WTC11 (cell line): ENCODE measurements at regions not wholly inside any gene's neighbourhood (a gene's known extent, or its start where the extent isn't known, plus 50 kb on each side); places are given as distances from the start of the nearest gene placed in this dataset.

Source experiments
- ATAC-seq: fragments of 200-7000 bp; cut with Tn5 transposase; 2 replicates; pipeline ENCODE4 v1.10.0; 2021; ENCODE audit warnings: mild to moderate bottlenecking, moderate library complexity
- CTCF ChIA-PET: fragments of 300-600 bp; sonication (Branson Sonifier 250); formaldehyde crosslinking; loops from one replicate; lab custom pipeline; 2021; ENCODE audit warnings: antibody characterized with exemption; lab: Charles Lee
- POLR2A ChIA-PET: fragments of 350-600 bp; sonication (Branson Sonifier 250); formaldehyde crosslinking; loops from one replicate; lab custom pipeline; 2021; ENCODE audit warnings: antibody characterized with exemption; lab: Charles Lee
- DNase-seq: peaks from one replicate; pipeline ENCODE4 v3.0.0; 2021; ENCODE audit warnings: low spot score
- H3K27ac Mint-ChIP-seq: 2 replicates; pipeline ENCODE4 v1.8.0; 2021; ENCODE audit warnings: mixed read lengths
- H3K27me3 Mint-ChIP-seq: 2 replicates; pipeline ENCODE4 v1.8.0; 2021; ENCODE audit warnings: low read depth, mild to moderate bottlenecking, moderate library complexity, mixed read lengths
- H3K36me3 Mint-ChIP-seq: 2 replicates; pipeline ENCODE4 v1.8.0; 2021; ENCODE audit warnings: mixed read lengths
- H3K4me1 Mint-ChIP-seq: 2 replicates; pipeline ENCODE4 v1.8.0; 2022; ENCODE audit warnings: mixed read lengths
- H3K4me3 Mint-ChIP-seq: 2 replicates; pipeline ENCODE4 v1.8.0; 2021; ENCODE audit warnings: mild to moderate bottlenecking, moderate library complexity, mixed read lengths
- H3K9me3 Mint-ChIP-seq: 2 replicates; pipeline ENCODE4 v1.8.0; 2021; ENCODE audit warnings: mixed read lengths
- ATF3 ChIP-seq: sonication (generic); formaldehyde crosslinking; conservative IDR thresholded peaks from 2 replicates; pipeline ENCODE4 v1.8.1; 2022; ENCODE audit warnings: mild to moderate bottlenecking, missing genetic modification reagents
- CTCF ChIP-seq: fragments of 200-600 bp; IDR thresholded peaks from 2 replicates; pipeline ENCODE4 v1.8.0; 2022; ENCODE audit warnings: antibody characterized with exemption
- ETV6 ChIP-seq: sonication (generic); formaldehyde crosslinking; IDR thresholded peaks from 2 replicates; pipeline ENCODE4 v1.8.1; 2022; ENCODE audit warnings: mild to moderate bottlenecking, missing genetic modification reagents
- GABPB1 ChIP-seq: sonication (generic); formaldehyde crosslinking; IDR thresholded peaks from 2 replicates; pipeline ENCODE4 v1.8.1; 2023; ENCODE audit warnings: mild to moderate bottlenecking, missing genetic modification reagents
- HMGA2 ChIP-seq: fragments of 250-450 bp; sonication (Bioruptor Pico); IDR thresholded peaks from 2 replicates; pipeline ENCODE4 v1.4.0; 2021; ENCODE audit warnings: mild to moderate bottlenecking, moderate library complexity
- IRF2 ChIP-seq: sonication (generic); formaldehyde crosslinking; IDR thresholded peaks from 2 replicates; pipeline ENCODE4 v1.8.0; 2022; ENCODE audit warnings: low read depth, missing genetic modification reagents, borderline replicate concordance
- JAZF1 ChIP-seq: fragments of 250-450 bp; sonication (Bioruptor Pico); IDR thresholded peaks from 2 replicates; pipeline ENCODE4 v1.9.0; 2021; ENCODE audit warnings: moderate library complexity, mild to moderate bottlenecking, inconsistent platforms
- MYBL2 ChIP-seq: sonication (generic); formaldehyde crosslinking; IDR thresholded peaks from 2 replicates; pipeline ENCODE4 v1.8.1; 2023; ENCODE audit warnings: mild to moderate bottlenecking, moderate library complexity, missing genetic modification reagents
- NFYB ChIP-seq: sonication (generic); formaldehyde crosslinking; conservative IDR thresholded peaks from 2 replicates; pipeline ENCODE4 v1.8.0; 2022; ENCODE audit warnings: low read depth, missing genetic modification reagents
- NR1H2 ChIP-seq: sonication (generic); formaldehyde crosslinking; IDR thresholded peaks from 2 replicates; pipeline ENCODE4 v1.9.0; 2021; ENCODE audit warnings: mild to moderate bottlenecking, moderate library complexity, missing genetic modification reagents
- SMAD4 ChIP-seq: sonication (generic); formaldehyde crosslinking; IDR thresholded peaks from 2 replicates; pipeline ENCODE4 v1.8.0; 2022; ENCODE audit warnings: mild to moderate bottlenecking, missing genetic modification reagents
- TCF7 ChIP-seq: sonication (generic); formaldehyde crosslinking; IDR thresholded peaks from 2 replicates; pipeline ENCODE4 v1.8.0; 2022; ENCODE audit warnings: mild to moderate bottlenecking, low read depth, missing genetic modification reagents, moderate library complexity
- ZNF317 ChIP-seq: sonication (generic); formaldehyde crosslinking; IDR thresholded peaks from 2 replicates; pipeline ENCODE4 v1.8.1; 2023; ENCODE audit warnings: low read depth, mild to moderate bottlenecking, moderate library complexity, missing genetic modification reagents, borderline replicate concordance
- ZNF532 ChIP-seq: fragments of 250-450 bp; sonication (Bioruptor Pico); IDR thresholded peaks from 2 replicates; pipeline ENCODE4 v1.9.0; 2021; ENCODE audit warnings: mild to moderate bottlenecking, borderline replicate concordance
- ZNF671 ChIP-seq: fragments of 250-450 bp; sonication (Bioruptor Pico); IDR thresholded peaks from 2 replicates; pipeline ENCODE4 v1.8.0; 2021; ENCODE audit warnings: mild to moderate bottlenecking
- TF ChIP-seq, protein P1 (sequence below): fragments of 250-450 bp; sonication (Bioruptor Pico); IDR thresholded peaks from 2 replicates; pipeline ENCODE4 v1.8.0; 2021; ENCODE audit warnings: mild to moderate bottlenecking
- TF ChIP-seq, protein P2 (sequence below): sonication (generic); formaldehyde crosslinking; IDR thresholded peaks from 2 replicates; pipeline ENCODE4 v1.8.1; 2023; ENCODE audit warnings: mild to moderate bottlenecking, missing genetic modification reagents
- TF ChIP-seq, protein P3 (sequence below): sonication (generic); formaldehyde crosslinking; IDR thresholded peaks from 2 replicates; pipeline ENCODE4 v1.8.1; 2022; ENCODE audit warnings: mild to moderate bottlenecking, moderate library complexity, missing genetic modification reagents
- TF ChIP-seq, protein P4 (sequence below): sonication (generic); formaldehyde crosslinking; IDR thresholded peaks from 2 replicates; pipeline ENCODE4 v1.8.0; 2023; ENCODE audit warnings: mild to moderate bottlenecking, missing genetic modification reagents
- TF ChIP-seq, protein P5 (sequence below): sonication (generic); formaldehyde crosslinking; IDR thresholded peaks from 2 replicates; pipeline ENCODE4 v1.8.1; 2023; ENCODE audit warnings: mild to moderate bottlenecking, moderate library complexity, missing genetic modification reagents

GRCh38 chr10:118213436-118213835, 128.7 kb downstream of the FAM204A start:
- TF ChIP-seq, protein P1, sequence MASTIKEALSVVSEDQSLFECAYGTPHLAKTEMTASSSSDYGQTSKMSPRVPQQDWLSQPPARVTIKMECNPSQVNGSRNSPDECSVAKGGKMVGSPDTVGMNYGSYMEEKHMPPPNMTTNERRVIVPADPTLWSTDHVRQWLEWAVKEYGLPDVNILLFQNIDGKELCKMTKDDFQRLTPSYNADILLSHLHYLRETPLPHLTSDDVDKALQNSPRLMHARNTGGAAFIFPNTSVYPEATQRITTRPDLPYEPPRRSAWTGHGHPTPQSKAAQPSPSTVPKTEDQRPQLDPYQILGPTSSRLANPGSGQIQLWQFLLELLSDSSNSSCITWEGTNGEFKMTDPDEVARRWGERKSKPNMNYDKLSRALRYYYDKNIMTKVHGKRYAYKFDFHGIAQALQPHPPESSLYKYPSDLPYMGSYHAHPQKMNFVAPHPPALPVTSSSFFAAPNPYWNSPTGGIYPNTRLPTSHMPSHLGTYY (CRISPR knock-in tag), result no peak
- TF ChIP-seq ZNF532 (CRISPR knock-in tag) (no peak), SMAD4 (no peak), GABPB1 (CRISPR knock-in tag) (no peak), IRF2 (CRISPR knock-in tag) (no peak), HMGA2 (CRISPR knock-in tag) (no peak), CTCF (no peak), ETV6 (CRISPR knock-in tag) (no peak)
- TF ChIP-seq, protein P2, sequence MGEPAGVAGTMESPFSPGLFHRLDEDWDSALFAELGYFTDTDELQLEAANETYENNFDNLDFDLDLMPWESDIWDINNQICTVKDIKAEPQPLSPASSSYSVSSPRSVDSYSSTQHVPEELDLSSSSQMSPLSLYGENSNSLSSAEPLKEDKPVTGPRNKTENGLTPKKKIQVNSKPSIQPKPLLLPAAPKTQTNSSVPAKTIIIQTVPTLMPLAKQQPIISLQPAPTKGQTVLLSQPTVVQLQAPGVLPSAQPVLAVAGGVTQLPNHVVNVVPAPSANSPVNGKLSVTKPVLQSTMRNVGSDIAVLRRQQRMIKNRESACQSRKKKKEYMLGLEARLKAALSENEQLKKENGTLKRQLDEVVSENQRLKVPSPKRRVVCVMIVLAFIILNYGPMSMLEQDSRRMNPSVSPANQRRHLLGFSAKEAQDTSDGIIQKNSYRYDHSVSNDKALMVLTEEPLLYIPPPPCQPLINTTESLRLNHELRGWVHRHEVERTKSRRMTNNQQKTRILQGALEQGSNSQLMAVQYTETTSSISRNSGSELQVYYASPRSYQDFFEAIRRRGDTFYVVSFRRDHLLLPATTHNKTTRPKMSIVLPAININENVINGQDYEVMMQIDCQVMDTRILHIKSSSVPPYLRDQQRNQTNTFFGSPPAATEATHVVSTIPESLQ (CRISPR knock-in tag), result no peak
- TF ChIP-seq, protein P3, sequence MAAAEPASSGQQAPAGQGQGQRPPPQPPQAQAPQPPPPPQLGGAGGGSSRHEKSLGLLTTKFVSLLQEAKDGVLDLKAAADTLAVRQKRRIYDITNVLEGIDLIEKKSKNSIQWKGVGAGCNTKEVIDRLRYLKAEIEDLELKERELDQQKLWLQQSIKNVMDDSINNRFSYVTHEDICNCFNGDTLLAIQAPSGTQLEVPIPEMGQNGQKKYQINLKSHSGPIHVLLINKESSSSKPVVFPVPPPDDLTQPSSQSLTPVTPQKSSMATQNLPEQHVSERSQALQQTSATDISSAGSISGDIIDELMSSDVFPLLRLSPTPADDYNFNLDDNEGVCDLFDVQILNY (CRISPR knock-in tag), result no peak
- TF ChIP-seq, all 79 proteins: peak for 0
- H3K9me3 Mint-ChIP-seq, result peaks cover 3% of the 10 kb centered on the region; the same call in 1 of the 2 replicates
- 0 out of 2 replicates have a peak, but pooled peaks cover 3% of the 10 kb centered on the region for H3K4me1 Mint-ChIP-seq
- H3K27ac Mint-ChIP-seq, result no peak overlapping the region
- DNase-seq, result no peak
- no peak for ATAC-seq
- no peaks in the 10 kb centered on the region for H3K36me3 Mint-ChIP-seq
- CTCF ChIA-PET, result interaction anchor here (1.4 kb wide), 1 partner anchor 771 kb away, joined by 3 read pairs; no protein-coding TSS in a partner anchor
- no peak overlapping the region for H3K4me3 Mint-ChIP-seq
- peaks cover 3% of the 10 kb centered on the region for H3K27me3 Mint-ChIP-seq
- POLR2A ChIA-PET, result no interaction called here

GRCh38 chr10:118210276-118210675, 131.8 kb downstream of the FAM204A start:
- POLR2A ChIA-PET, result no interaction called here
- H3K36me3 Mint-ChIP-seq, result no peaks in the 10 kb centered on the region
- H3K4me3 Mint-ChIP-seq, result no peak overlapping the region
- CTCF ChIA-PET, result no interaction called here
- H3K4me1 Mint-ChIP-seq, result peaks cover 9% of the 10 kb centered on the region
- no peak for DNase-seq
- no peak for ATAC-seq
- H3K9me3 Mint-ChIP-seq, result peaks cover 3% of the 10 kb centered on the region; the same call in 1 of the 2 replicates
- peaks cover under 1% of the 10 kb centered on the region; the same call in 1 of the 2 replicates for H3K27me3 Mint-ChIP-seq
- no peak overlapping the region for H3K27ac Mint-ChIP-seq
- TF ChIP-seq NFYB (CRISPR knock-in tag), result no peak
- TF ChIP-seq TCF7 (CRISPR knock-in tag), result no peak
- TF ChIP-seq MYBL2 (CRISPR knock-in tag), result no peak
- no peak for TF ChIP-seq ZNF671
- no peak for TF ChIP-seq ATF3 (CRISPR knock-in tag)
- TF ChIP-seq NR1H2 (CRISPR knock-in tag), result no peak
- TF ChIP-seq JAZF1 (CRISPR knock-in tag), result no peak
- TF ChIP-seq IRF2 (CRISPR knock-in tag), result no peak
- no peak for TF ChIP-seq ZNF317 (CRISPR knock-in tag)
- TF ChIP-seq, protein P4, sequence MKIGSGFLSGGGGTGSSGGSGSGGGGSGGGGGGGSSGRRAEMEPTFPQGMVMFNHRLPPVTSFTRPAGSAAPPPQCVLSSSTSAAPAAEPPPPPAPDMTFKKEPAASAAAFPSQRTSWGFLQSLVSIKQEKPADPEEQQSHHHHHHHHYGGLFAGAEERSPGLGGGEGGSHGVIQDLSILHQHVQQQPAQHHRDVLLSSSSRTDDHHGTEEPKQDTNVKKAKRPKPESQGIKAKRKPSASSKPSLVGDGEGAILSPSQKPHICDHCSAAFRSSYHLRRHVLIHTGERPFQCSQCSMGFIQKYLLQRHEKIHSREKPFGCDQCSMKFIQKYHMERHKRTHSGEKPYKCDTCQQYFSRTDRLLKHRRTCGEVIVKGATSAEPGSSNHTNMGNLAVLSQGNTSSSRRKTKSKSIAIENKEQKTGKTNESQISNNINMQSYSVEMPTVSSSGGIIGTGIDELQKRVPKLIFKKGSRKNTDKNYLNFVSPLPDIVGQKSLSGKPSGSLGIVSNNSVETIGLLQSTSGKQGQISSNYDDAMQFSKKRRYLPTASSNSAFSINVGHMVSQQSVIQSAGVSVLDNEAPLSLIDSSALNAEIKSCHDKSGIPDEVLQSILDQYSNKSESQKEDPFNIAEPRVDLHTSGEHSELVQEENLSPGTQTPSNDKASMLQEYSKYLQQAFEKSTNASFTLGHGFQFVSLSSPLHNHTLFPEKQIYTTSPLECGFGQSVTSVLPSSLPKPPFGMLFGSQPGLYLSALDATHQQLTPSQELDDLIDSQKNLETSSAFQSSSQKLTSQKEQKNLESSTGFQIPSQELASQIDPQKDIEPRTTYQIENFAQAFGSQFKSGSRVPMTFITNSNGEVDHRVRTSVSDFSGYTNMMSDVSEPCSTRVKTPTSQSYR (CRISPR knock-in tag), result no peak
- TF ChIP-seq, protein P5, sequence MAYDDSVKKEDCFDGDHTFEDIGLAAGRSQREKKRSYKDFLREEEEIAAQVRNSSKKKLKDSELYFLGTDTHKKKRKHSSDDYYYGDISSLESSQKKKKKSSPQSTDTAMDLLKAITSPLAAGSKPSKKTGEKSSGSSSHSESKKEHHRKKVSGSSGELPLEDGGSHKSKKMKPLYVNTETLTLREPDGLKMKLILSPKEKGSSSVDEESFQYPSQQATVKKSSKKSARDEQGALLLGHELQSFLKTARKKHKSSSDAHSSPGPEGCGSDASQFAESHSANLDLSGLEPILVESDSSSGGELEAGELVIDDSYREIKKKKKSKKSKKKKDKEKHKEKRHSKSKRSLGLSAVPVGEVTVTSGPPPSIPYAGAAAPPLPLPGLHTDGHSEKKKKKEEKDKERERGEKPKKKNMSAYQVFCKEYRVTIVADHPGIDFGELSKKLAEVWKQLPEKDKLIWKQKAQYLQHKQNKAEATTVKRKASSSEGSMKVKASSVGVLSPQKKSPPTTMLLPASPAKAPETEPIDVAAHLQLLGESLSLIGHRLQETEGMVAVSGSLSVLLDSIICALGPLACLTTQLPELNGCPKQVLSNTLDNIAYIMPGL (CRISPR knock-in tag), result no peak
